ENCODE measurements at regions not wholly inside any gene's neighbourhood (a gene's known extent, or its start where the extent isn't known, plus 50 kb on each side); places are given as distances from the start of the nearest gene placed in this dataset.

GRCh38 chr6:164807125-164807524 is 502.3 kb downstream of the C6orf118 start:
- TF ChIP-seq CTCF (conservative IDR thresholded peaks at IDR 0.05; ENCODE audit: low read length): no peak
- no peak for TF ChIP-seq EZH2phosphoT487 (IDR thresholded peaks at IDR 0.05; ENCODE audit: borderline replicate concordance)
